ENCODE measurements at regions not wholly inside any gene's neighbourhood (a gene's known extent, or its start where the extent isn't known, plus 50 kb on each side); places are given as distances from the start of the nearest gene placed in this dataset.

GRCh38 chr2:16973586-16974286 is 308.1 kb upstream of the CYRIA start:
- H3K9me3 ChIP-seq (ENCODE audit: control insufficient read depth, insufficient read depth, low read depth, low read length): no peaks in the 10 kb centered on the region
- no peak for DNase-seq (ENCODE audit: low read depth, low spot score)
- H3K27ac ChIP-seq (ENCODE audit: low read length): no peak overlapping the region
- ChIA-PET POLR2A (no interaction called here), CTCF (no interaction called here)
- no peaks in the 10 kb centered on the region for H3K4me1 ChIP-seq (ENCODE audit: control insufficient read depth, insufficient read depth, low read length)
- H3K27me3 ChIP-seq (ENCODE audit: control insufficient read depth, insufficient read depth, low read length): no peaks in the 10 kb centered on the region
- TF ChIP-seq REST (IDR thresholded peaks at IDR 0.05; ENCODE audit: insufficient read depth in 1 of 2, low read depth in 2 of 2, low read length in 1 of 2): no peak
- TF ChIP-seq SIN3A (IDR thresholded peaks at IDR 0.05; ENCODE audit: borderline replicate concordance, insufficient read depth, low read depth, low read length): no peak
- TF ChIP-seq CTCF (IDR thresholded peaks at IDR 0.05): no peak
- no peak for TF ChIP-seq POLR2AphosphoS5 (IDR thresholded peaks at IDR 0.05; ENCODE audit: low read depth, low read length)
- TF ChIP-seq TCF7L2 (IDR thresholded peaks at IDR 0.05; ENCODE audit: low read depth, low read length): no peak
- ATAC-seq: no peak
- intact Hi-C loops (cut with micrococcal nuclease; ENCODE audit: unreplicated experiment): no loop called here
- BruUV-seq (replicated peaks): no TSS peak
- no peak overlapping the region for H3K4me3 ChIP-seq (ENCODE audit: low read depth in 2 of 2, low read length in 2 of 2)
- in situ Hi-C loops (cut with HindIII; ENCODE audit: low pct_unique_long_range_greater_than_20kb, low sequenced_read_pairs): no loop called here
- H3K36me3 ChIP-seq (ENCODE audit: control insufficient read depth, insufficient read depth, low read length): no peaks in the 10 kb centered on the region

GRCh38 chr2:16972276-16972675 is 306.6 kb upstream of the CYRIA start:
- DNase-seq (ENCODE audit: low read depth, low spot score) (no peak), ATAC-seq (no peak)
- intact Hi-C loops (cut with micrococcal nuclease; ENCODE audit: unreplicated experiment): no loop called here
- H3K9me3 ChIP-seq (ENCODE audit: control insufficient read depth, insufficient read depth, low read depth, low read length): no peaks in the 10 kb centered on the region
- H3K27me3 ChIP-seq (ENCODE audit: control insufficient read depth, insufficient read depth, low read length): no peaks in the 10 kb centered on the region
- CTCF ChIA-PET: no interaction called here
- BruUV-seq (replicated peaks): no TSS peak
- H3K4me1 ChIP-seq (ENCODE audit: control insufficient read depth, insufficient read depth, low read length): no peaks in the 10 kb centered on the region
- in situ Hi-C loops (cut with HindIII; ENCODE audit: low pct_unique_long_range_greater_than_20kb, low sequenced_read_pairs): no loop called here
- no peak for TF ChIP-seq TCF7L2 (IDR thresholded peaks at IDR 0.05; ENCODE audit: low read depth, low read length)
- no peak for TF ChIP-seq SIN3A (IDR thresholded peaks at IDR 0.05; ENCODE audit: borderline replicate concordance, insufficient read depth, low read depth, low read length)
- no peak for TF ChIP-seq CTCF (IDR thresholded peaks at IDR 0.05)
- no peak for TF ChIP-seq POLR2AphosphoS5 (IDR thresholded peaks at IDR 0.05; ENCODE audit: low read depth, low read length)
- no peak for TF ChIP-seq REST (IDR thresholded peaks at IDR 0.05; ENCODE audit: insufficient read depth in 1 of 2, low read depth in 2 of 2, low read length in 1 of 2)
- POLR2A ChIA-PET: no interaction called here
- no peaks in the 10 kb centered on the region for H3K36me3 ChIP-seq (ENCODE audit: control insufficient read depth, insufficient read depth, low read length)
- no peak overlapping the region for H3K27ac ChIP-seq (ENCODE audit: low read length)
- no peak overlapping the region for H3K4me3 ChIP-seq (ENCODE audit: low read depth in 2 of 2, low read length in 2 of 2)

All from Panc1 (cell line).